ENCODE measurements at regions not wholly inside any gene's neighbourhood (a gene's known extent, or its start where the extent isn't known, plus 50 kb on each side); places are given as distances from the start of the nearest gene placed in this dataset.
A peak's percentile ranks its signal among the peaks of the same experiment; 100 is the strongest.

DNA sequence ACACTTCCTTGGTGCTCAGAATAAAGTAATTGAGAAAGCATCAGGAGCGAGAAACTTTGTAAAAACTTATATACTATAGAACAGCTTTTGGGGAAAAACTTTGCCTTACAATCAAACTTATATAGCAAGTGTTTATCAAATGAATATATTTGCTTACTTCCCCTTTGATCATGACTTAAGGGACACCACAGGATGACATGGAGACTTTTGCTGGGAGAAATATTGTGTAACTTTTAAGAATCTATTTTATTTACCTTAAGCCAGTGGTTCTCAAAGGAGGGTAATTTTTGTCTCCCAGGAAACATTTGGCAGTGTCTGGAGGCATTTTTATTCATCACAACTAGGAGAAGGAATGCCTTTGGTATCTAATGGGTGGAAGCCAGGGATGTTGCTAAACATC is 173.8 kb upstream of the HABP2 start:
- no peaks in the 10 kb centered on the region for H3K9me3 ChIP-seq
- no peaks in the 10 kb centered on the region for H3K9me2 ChIP-seq
- H3K4me3 ChIP-seq (ENCODE audit: low read depth in 2 of 2, low read length in 1 of 2) = no peak overlapping the region
- no peaks in the 10 kb centered on the region for H4K20me1 ChIP-seq (ENCODE audit: insufficient read depth)
- ChIA-PET CTCF (interaction anchor here (1.3 kb wide), 1 partner anchor 904 kb away, joined by 6 read pairs; no protein-coding TSS in a partner anchor), POLR2A (no interaction called here)
- H3K4me1 ChIP-seq (ENCODE audit: control insufficient read depth in 1 of 2, insufficient read depth in 2 of 2, low read depth in 1 of 2, low read length in 1 of 2) = no peaks in the 10 kb centered on the region
- H3K79me2 ChIP-seq (ENCODE audit: insufficient read depth) = no peaks in the 10 kb centered on the region
- no peak overlapping the region for H3K27ac ChIP-seq (ENCODE audit: low read depth in 2 of 2, low read length in 1 of 2)
- no peaks in the 10 kb centered on the region for H3K27me3 ChIP-seq (ENCODE audit: insufficient read depth)
- 92% methylated on average over 1 of the region's 1 CpG for WGBS (ENCODE audit: low lambda C conversion rate)
- no peak overlapping the region for H2AFZ ChIP-seq (ENCODE audit: low read depth)
- H3K36me3 ChIP-seq (replicated peaks in 1 of 2; ENCODE audit: control insufficient read depth in 1 of 2, insufficient read depth in 2 of 2, low read length in 1 of 2) = no peaks in the 10 kb centered on the region
- H3F3A ChIP-seq (replicated peaks; ENCODE audit: insufficient read depth) = no peaks in the 10 kb centered on the region
- no peak overlapping the region for H3K4me2 ChIP-seq
- no peak for DNase-seq
- no peak overlapping the region for H3K9ac ChIP-seq
- TF ChIP-seq TEAD4 (IDR thresholded peaks at IDR 0.05; ENCODE audit: borderline replicate concordance, insufficient read depth) (no peak), NRF1 (IDR thresholded peaks at IDR 0.05; ENCODE audit: low read depth, low read length) (no peak), CHD2 (IDR thresholded peaks at IDR 0.05; ENCODE audit: low read length, partially characterized antibody) (no peak), ELF1 (IDR thresholded peaks at IDR 0.05) (no peak), RXRA (IDR thresholded peaks at IDR 0.05; ENCODE audit: borderline replicate concordance, low read depth) (no peak), TAF1 (IDR thresholded peaks at IDR 0.05; ENCODE audit: borderline replicate concordance, low read depth, low read length) (no peak), YY1 (IDR thresholded peaks at IDR 0.05; ENCODE audit: low read depth) (no peak)
- TF ChIP-seq, protein P1, sequence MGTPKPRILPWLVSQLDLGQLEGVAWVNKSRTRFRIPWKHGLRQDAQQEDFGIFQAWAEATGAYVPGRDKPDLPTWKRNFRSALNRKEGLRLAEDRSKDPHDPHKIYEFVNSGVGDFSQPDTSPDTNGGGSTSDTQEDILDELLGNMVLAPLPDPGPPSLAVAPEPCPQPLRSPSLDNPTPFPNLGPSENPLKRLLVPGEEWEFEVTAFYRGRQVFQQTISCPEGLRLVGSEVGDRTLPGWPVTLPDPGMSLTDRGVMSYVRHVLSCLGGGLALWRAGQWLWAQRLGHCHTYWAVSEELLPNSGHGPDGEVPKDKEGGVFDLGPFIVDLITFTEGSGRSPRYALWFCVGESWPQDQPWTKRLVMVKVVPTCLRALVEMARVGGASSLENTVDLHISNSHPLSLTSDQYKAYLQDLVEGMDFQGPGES (IDR thresholded peaks at IDR 0.05; ENCODE audit: low read depth, low read length) = no peak

DNA sequence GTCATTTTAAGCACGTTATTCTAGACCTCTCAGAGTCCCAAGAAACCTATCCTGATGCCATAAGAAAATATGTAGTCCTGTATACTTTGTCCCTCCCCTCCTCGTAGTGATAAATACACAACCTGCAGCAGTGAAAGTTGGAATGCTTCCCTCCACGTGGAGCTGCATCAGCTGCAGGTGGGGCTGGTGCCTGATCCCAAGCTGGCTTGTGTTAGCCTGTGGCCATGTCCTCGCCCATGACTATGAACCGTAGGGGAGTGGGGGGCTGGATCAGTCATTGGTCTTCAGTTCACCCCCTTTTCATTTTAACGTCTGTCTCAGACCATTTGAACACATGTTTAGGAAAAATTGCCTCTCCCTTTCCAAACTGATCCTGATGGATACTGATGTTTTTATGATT is 171.4 kb upstream of the HABP2 start:
- peak overlapping the region in 1 of 2 experiments; percentile 69; a peak in 2 of 4 replicates for H3K27ac ChIP-seq (ENCODE audit: low read depth in 2 of 2, low read length in 1 of 2)
- ChIA-PET POLR2A (no interaction called here), CTCF (interaction anchor here (1.6 kb wide), 1 partner anchor 817 kb away, joined by 3 read pairs; no protein-coding TSS in a partner anchor)
- TF ChIP-seq TCF12 (IDR thresholded peaks at IDR 0.05) = no peak
- TF ChIP-seq MEF2A (IDR thresholded peaks at IDR 0.05; ENCODE audit: borderline replicate concordance, low read depth) = no peak
- H3K9me3 ChIP-seq = no peaks in the 10 kb centered on the region
- H3K9me2 ChIP-seq = no peaks in the 10 kb centered on the region
- no peaks in the 10 kb centered on the region for H4K20me1 ChIP-seq (ENCODE audit: insufficient read depth)
- peak overlapping the region; percentile 33; the same call in 1 of the 2 replicates for H3K4me2 ChIP-seq
- H3K36me3 ChIP-seq (replicated peaks in 1 of 2; ENCODE audit: control insufficient read depth in 1 of 2, insufficient read depth in 2 of 2, low read length in 1 of 2) = no peaks in the 10 kb centered on the region
- H3F3A ChIP-seq (replicated peaks; ENCODE audit: insufficient read depth) = no peaks in the 10 kb centered on the region
- H2AFZ ChIP-seq (ENCODE audit: low read depth) = peak overlapping the region; percentile 71; the same call in 1 of the 2 replicates
- H3K27me3 ChIP-seq (ENCODE audit: insufficient read depth) = no peaks in the 10 kb centered on the region
- 83% methylated on average over 6 of the region's 6 CpGs for WGBS (ENCODE audit: low lambda C conversion rate)
- peaks cover 0 to 7% of the 10 kb centered on the region in 2 experiments for H3K4me1 ChIP-seq (ENCODE audit: control insufficient read depth in 1 of 2, insufficient read depth in 2 of 2, low read depth in 1 of 2, low read length in 1 of 2)
- no peak for DNase-seq
- H3K79me2 ChIP-seq (ENCODE audit: insufficient read depth) = no peaks in the 10 kb centered on the region
- no peak overlapping the region for H3K9ac ChIP-seq
- H3K4me3 ChIP-seq (ENCODE audit: low read depth in 2 of 2, low read length in 1 of 2) = no peak overlapping the region

DNA sequence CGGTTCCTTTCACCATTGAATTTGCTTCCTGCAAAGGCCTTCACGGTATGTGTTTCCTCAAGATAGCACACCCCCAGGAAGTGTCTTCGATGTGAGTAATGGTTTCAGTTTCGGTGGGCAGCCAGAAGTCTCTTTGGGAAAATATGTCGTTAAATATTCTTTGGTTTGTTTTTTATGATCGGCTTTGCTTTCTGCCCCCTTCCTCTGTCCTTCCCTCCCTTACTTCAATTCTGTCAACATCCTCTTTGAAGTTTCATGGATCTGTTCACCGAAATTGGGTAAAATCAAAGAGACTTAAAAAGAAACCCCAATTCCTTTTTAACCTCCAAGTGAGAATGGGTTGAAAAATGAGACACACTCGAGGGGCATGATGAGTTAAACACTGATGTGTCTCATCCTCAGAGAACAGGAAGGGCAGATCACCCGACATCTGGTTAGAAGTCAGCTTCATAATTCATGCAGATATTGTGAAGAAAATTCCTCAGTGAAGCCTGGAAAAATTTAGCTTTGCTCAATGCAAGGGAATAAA is 170.8 kb upstream of the HABP2 start:
- Histone ChIP-seq H3K4me3 (ENCODE audit: low read depth in 2 of 2, low read length in 1 of 2) (no peak overlapping the region; a peak in 1 of 4 replicates), H3K27ac (ENCODE audit: low read depth in 2 of 2, low read length in 1 of 2) (peak overlapping the region in 1 of 2 experiments; percentile 69; a peak in 2 of 4 replicates), H3K9me2 (no peaks in the 10 kb centered on the region), H3K9ac (peak overlapping the region; percentile 37; the same call in 1 of the 2 replicates), H2AFZ (ENCODE audit: low read depth) (peak overlapping the region; percentile 71), H3K79me2 (ENCODE audit: insufficient read depth) (no peaks in the 10 kb centered on the region), H3K36me3 (replicated peaks in 1 of 2; ENCODE audit: control insufficient read depth in 1 of 2, insufficient read depth in 2 of 2, low read length in 1 of 2) (no peaks in the 10 kb centered on the region), H3K4me1 (ENCODE audit: control insufficient read depth in 1 of 2, insufficient read depth in 2 of 2, low read depth in 1 of 2, low read length in 1 of 2) (peaks cover 0 to 7% of the 10 kb centered on the region in 2 experiments), H3K27me3 (ENCODE audit: insufficient read depth) (no peaks in the 10 kb centered on the region), H4K20me1 (ENCODE audit: insufficient read depth) (no peaks in the 10 kb centered on the region), H3K9me3 (no peaks in the 10 kb centered on the region), H3F3A (replicated peaks; ENCODE audit: insufficient read depth) (no peaks in the 10 kb centered on the region), H3K4me2 (peak overlapping the region; percentile 33)
- POLR2A ChIA-PET = no interaction called here
- 48% methylated on average over 9 of the region's 9 CpGs for WGBS (ENCODE audit: low lambda C conversion rate)
- no peak for DNase-seq
- TF ChIP-seq NFIC (IDR thresholded peaks at IDR 0.05; ENCODE audit: borderline replicate concordance) = no peak
- no peak for TF ChIP-seq MXI1 (IDR thresholded peaks at IDR 0.05; ENCODE audit: low read depth, low read length)
- TF ChIP-seq, protein P2, sequence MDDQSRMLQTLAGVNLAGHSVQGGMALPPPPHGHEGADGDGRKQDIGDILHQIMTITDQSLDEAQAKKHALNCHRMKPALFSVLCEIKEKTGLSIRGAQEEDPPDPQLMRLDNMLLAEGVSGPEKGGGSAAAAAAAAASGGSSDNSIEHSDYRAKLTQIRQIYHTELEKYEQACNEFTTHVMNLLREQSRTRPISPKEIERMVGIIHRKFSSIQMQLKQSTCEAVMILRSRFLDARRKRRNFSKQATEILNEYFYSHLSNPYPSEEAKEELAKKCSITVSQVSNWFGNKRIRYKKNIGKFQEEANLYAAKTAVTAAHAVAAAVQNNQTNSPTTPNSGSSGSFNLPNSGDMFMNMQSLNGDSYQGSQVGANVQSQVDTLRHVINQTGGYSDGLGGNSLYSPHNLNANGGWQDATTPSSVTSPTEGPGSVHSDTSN (IDR thresholded peaks at IDR 0.05) = peak; percentile 40; the same call in 1 of the 2 replicates
- TF ChIP-seq, protein P3, sequence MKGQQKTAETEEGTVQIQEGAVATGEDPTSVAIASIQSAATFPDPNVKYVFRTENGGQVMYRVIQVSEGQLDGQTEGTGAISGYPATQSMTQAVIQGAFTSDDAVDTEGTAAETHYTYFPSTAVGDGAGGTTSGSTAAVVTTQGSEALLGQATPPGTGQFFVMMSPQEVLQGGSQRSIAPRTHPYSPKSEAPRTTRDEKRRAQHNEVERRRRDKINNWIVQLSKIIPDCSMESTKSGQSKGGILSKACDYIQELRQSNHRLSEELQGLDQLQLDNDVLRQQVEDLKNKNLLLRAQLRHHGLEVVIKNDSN (IDR thresholded peaks at IDR 0.05; ENCODE audit: borderline replicate concordance, low read depth) = no peak
- no peak for TF ChIP-seq FOXJ3 (CRISPR knock-in tag; IDR thresholded peaks at IDR 0.05)
- CTCF ChIA-PET = interaction anchor here (1.6 to 1.9 kb wide), 2 partner anchors 139 to 817 kb away, joined by 3 to 8 read pairs; no protein-coding TSS in a partner anchor
